Right lobe of liver (tissue), 6 donors: ENCODE measurements at regions not wholly inside any gene's neighbourhood (a gene's known extent, or its start where the extent isn't known, plus 50 kb on each side); places are given as distances from the start of the nearest gene placed in this dataset.

Experiments
- ATAC-seq, 4 donors: fragments of 200-7000 bp; cut with Tn5 transposase; one replicate each; pipeline ENCODE4 v1.9.1; 2020; ENCODE audit warnings: mild to moderate bottlenecking in 4 of 4, moderate library complexity in 4 of 4
- DNase-seq, 3 donors: peaks; one replicate each; pipeline ENCODE4 v3.0.0-alpha.2; 2020
- H3K27ac ChIP-seq, 3 donors: fragments of 200-600 bp; one replicate each; pipeline ENCODE4 v1.8.0; 2022
- H3K27me3 ChIP-seq, 2 donors: fragments of 200-600 bp; one replicate each; pipeline ENCODE4 v1.8.0; 2022
- H3K36me3 ChIP-seq, 4 donors: fragments of 200-600 bp; sonication (generic) in 1 of 4; one replicate each; pipeline versions ENCODE4 v1.5.1 to v1.8.0; 2017 to 2022; ENCODE audit warnings: control low read depth in 1 of 4
- H3K4me1 ChIP-seq, 4 donors: fragments of 200-600 bp; sonication (generic) in 1 of 4; one replicate each; pipeline versions ENCODE4 v1.5.1 to v1.8.0; 2017 to 2022; ENCODE audit warnings: control low read depth in 1 of 4
- H3K4me3 ChIP-seq, 3 donors: fragments of 200-600 bp; one replicate each; pipeline ENCODE4 v1.8.0; 2022
- H3K9me3 ChIP-seq, 4 donors: fragments of 200-600 bp; sonication (generic) in 1 of 4; one replicate each; pipeline versions ENCODE4 v1.5.1 to v1.8.0; 2017 to 2022; ENCODE audit warnings: control low read depth in 1 of 4
- POLR2A ChIP-seq: fragments of 450-650 bp; IDR thresholded peaks from one replicate; pipeline ENCODE4 v1.6.1; 2017; ENCODE audit warnings: antibody characterized with exemption, mild to moderate bottlenecking
- WGBS: methylation state at CpG from one replicate; pipeline ENCODE4 v1.1.6; 2018; ENCODE audit warnings: low coverage, low lambda C conversion rate; ENCODE audit not compliant: insufficient coverage; ENCODE audit errors: missing lambda C conversion rate; 5-methylcytosine and 5-hydroxymethylcytosine counted together
- intact Hi-C, 2 donors: fragments of 100-400 bp; cut with DNase I; formaldehyde crosslinking; loops; one replicate each; pipeline versions ENCODE4 v1.11.2 to v1.14.1; 2022
- TF ChIP-seq, protein P1 (sequence below), 4 donors: fragments of 200-600 bp in 3 of 4; fragments of 450-650 bp in 1 of 4; IDR thresholded peaks; one replicate each; pipeline versions ENCODE4 v1.5.1 to v1.8.0; 2016 to 2022; ENCODE audit warnings: antibody characterized with exemption in 4 of 4, mild to moderate bottlenecking in 2 of 4
- donor health status: DM: no; HTN: yes; CAD: no.
- donor health status: DM: no; HTN: no; CAD: no.
- donor health status: DM: no; HTN: no; CAD: no.
- donor health status: DM: no; HTN: yes; CAD: no.
- donor health status: DM: no; HTN: yes; CAD: no.

DNA sequence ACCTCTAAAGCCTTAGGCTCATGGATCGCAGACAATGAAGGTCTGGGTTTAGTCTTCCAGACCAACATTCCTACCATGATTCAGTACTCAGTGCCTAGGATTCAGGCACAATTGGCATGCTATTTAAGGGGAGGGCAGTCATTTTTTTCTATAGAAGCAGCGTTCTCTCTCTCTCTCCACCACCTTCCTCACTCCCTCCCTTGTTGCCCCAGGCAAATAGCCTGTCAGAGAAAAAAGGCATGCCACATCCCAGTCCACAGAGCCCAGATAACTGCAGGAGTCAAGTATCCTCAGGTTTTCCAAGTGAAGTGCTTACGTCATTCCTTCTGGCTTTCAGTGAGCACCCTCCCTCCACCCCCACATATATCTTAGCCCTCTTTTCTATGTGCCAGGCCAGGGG lies 533.0 kb downstream of the BCOR start:
- WGBS: 68% methylated on average over 3 of the region's 3 CpGs
- no peaks in the 10 kb centered on the region for H3K9me3 ChIP-seq
- H3K36me3 ChIP-seq: no peaks in the 10 kb centered on the region
- DNase-seq (no peak), ATAC-seq (no peak)
- no peak overlapping the region for H3K27ac ChIP-seq
- H3K27me3 ChIP-seq: no peaks in the 10 kb centered on the region
- intact Hi-C loops: no loop called here
- no peaks in the 10 kb centered on the region for H3K4me1 ChIP-seq
- no peak overlapping the region for H3K4me3 ChIP-seq
- TF ChIP-seq POLR2A: no peak
- TF ChIP-seq, protein P1, sequence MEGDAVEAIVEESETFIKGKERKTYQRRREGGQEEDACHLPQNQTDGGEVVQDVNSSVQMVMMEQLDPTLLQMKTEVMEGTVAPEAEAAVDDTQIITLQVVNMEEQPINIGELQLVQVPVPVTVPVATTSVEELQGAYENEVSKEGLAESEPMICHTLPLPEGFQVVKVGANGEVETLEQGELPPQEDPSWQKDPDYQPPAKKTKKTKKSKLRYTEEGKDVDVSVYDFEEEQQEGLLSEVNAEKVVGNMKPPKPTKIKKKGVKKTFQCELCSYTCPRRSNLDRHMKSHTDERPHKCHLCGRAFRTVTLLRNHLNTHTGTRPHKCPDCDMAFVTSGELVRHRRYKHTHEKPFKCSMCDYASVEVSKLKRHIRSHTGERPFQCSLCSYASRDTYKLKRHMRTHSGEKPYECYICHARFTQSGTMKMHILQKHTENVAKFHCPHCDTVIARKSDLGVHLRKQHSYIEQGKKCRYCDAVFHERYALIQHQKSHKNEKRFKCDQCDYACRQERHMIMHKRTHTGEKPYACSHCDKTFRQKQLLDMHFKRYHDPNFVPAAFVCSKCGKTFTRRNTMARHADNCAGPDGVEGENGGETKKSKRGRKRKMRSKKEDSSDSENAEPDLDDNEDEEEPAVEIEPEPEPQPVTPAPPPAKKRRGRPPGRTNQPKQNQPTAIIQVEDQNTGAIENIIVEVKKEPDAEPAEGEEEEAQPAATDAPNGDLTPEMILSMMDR (IDR thresholded peaks at IDR 0.05): no peak

DNA sequence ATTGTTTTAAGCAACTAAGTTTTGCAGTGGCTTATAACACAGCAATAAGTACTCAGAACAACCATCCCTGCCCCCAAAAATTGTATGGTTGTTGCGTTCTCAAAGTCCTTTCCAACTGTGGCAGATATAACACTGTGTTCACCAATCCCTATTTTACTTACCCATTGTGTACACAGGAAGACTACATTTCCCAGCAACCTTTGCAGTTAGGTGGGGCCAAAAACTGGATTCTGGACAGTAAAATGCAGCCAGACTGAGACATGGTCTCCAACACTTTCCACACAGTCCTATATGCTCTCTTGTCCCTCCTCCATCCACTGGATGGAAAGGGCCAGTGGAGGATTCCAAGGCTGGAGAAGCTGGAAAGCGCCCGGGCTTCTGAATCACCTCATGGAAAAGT lies 523.6 kb downstream of the BCOR start:
- no peaks in the 10 kb centered on the region for H3K9me3 ChIP-seq
- H3K4me3 ChIP-seq: no peak overlapping the region
- intact Hi-C loops: no loop called here
- no peak for DNase-seq
- H3K27ac ChIP-seq: no peak overlapping the region
- 60% methylated on average over 3 of the region's 3 CpGs for WGBS
- no peaks in the 10 kb centered on the region for H3K36me3 ChIP-seq
- TF ChIP-seq, protein P1 (IDR thresholded peaks at IDR 0.05): no peak
- H3K4me1 ChIP-seq: no peaks in the 10 kb centered on the region
- ATAC-seq: no peak
- no peaks in the 10 kb centered on the region for H3K27me3 ChIP-seq

- Histone ChIP-seq H3K4me1 (no peaks in the 10 kb centered on the region), H3K36me3 (no peaks in the 10 kb centered on the region), H3K9me3 (no peaks in the 10 kb centered on the region), H3K27ac (no peak overlapping the region), H3K27me3 (no peaks in the 10 kb centered on the region), H3K4me3 (no peak overlapping the region)
- DNase-seq (no peak), ATAC-seq (no peak)
- no peak for TF ChIP-seq POLR2A
- TF ChIP-seq, protein P1 (IDR thresholded peaks at IDR 0.05): no peak
- intact Hi-C loops: no loop called here
- WGBS: 63% methylated on average over 17 of the region's 28 CpGs
These were observed 521.5 kb downstream of the BCOR start for GRCh38 chrX:39576041-39576872.

GRCh38 chrX:39577206-39577984 lies 520.4 kb downstream of the BCOR start:
- Histone ChIP-seq H3K4me3 (no peak overlapping the region), H3K27ac (no peak overlapping the region), H3K4me1 (no peaks in the 10 kb centered on the region), H3K27me3 (no peaks in the 10 kb centered on the region), H3K9me3 (no peaks in the 10 kb centered on the region), H3K36me3 (no peaks in the 10 kb centered on the region)
- intact Hi-C loops: no loop called here
- TF ChIP-seq POLR2A: no peak
- TF ChIP-seq, protein P1 (IDR thresholded peaks at IDR 0.05): no peak
- no peak for DNase-seq
- WGBS: 49% methylated on average over 13 of the region's 13 CpGs
- ATAC-seq: no peak
